Ascending aorta (tissue), 2 donors: ENCODE measurements at regions not wholly inside any gene's neighbourhood (a gene's known extent, or its start where the extent isn't known, plus 50 kb on each side); places are given as distances from the start of the nearest gene placed in this dataset.
"Not testable (repeated sequence)": the region's sequence is repeated elsewhere in the genome, so short reads cannot be mapped to it uniquely, and the experiment has no call there.

Experiments
- DNase-seq, 2 donors: peaks; one replicate each; pipeline ENCODE4 v3.0.0-alpha.2; 2019; ENCODE audit warnings: low spot score in 2 of 2
- H3K27ac ChIP-seq, 2 donors: fragments of 200-600 bp; sonication (generic); one replicate each; pipeline ENCODE4 v1.5.1; 2016 to 2017; ENCODE audit warnings: mild to moderate bottlenecking in 1 of 2
- H3K27me3 ChIP-seq: fragments of 200-600 bp; sonication (generic); one replicate; pipeline ENCODE4 v1.5.1; 2017
- H3K36me3 ChIP-seq, 2 donors: fragments of 200-600 bp; sonication (generic); one replicate each; pipeline ENCODE4 v1.5.1; 2016
- H3K4me1 ChIP-seq, 2 donors: fragments of 200-600 bp; sonication (generic); one replicate each; pipeline ENCODE4 v1.5.1; 2016 to 2017; ENCODE audit warnings: mild to moderate bottlenecking in 1 of 2
- H3K4me3 ChIP-seq, 2 donors: fragments of 200-600 bp; sonication (generic); one replicate each; pipeline ENCODE4 v1.5.1; 2016 to 2017; ENCODE audit warnings: mild to moderate bottlenecking in 1 of 2
- H3K9me3 ChIP-seq, 2 donors: fragments of 200-600 bp; sonication (generic); one replicate each; pipeline ENCODE4 v1.5.1; 2016
- intact Hi-C: fragments of 100-400 bp; cut with DNase I; formaldehyde crosslinking; loops from one replicate; pipeline ENCODE4 v1.15.1; 2023
- TF ChIP-seq, protein P1 (sequence below), 3 experiments: fragments of 200-600 bp in 2 of 3; fragments of 450-650 bp in 1 of 3; sonication (generic) in 2 of 3; IDR thresholded peaks; one replicate each; pipeline ENCODE4 v1.5.1; 2016 to 2019; ENCODE audit warnings: antibody characterized with exemption in 3 of 3, mild to moderate bottlenecking in 1 of 3, moderate library complexity in 1 of 3

DNA sequence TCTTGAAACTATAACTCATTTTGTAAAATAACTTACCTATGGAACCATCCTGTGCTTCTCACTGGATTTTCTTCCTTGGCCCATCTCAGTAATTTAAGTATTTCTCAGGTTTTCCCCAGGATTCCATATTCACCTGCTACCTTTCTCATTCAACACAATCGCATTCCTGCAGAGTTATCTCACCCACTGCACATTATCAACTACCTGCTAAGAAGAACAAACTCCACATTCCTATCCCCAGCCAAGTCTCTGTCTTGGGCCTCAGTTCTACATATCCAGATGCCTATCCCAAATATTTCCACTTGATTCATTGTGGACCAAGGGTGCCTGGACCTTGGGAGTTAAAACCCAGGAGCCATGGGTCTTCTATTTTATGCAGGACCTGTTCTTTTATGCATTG, 60.2 kb upstream of the KCNQ5 start:
- intact Hi-C loops = no loop called here
- no peaks in the 10 kb centered on the region for H3K27me3 ChIP-seq
- no peaks in the 10 kb centered on the region for H3K4me1 ChIP-seq
- no peak overlapping the region for H3K4me3 ChIP-seq
- TF ChIP-seq, protein P1, sequence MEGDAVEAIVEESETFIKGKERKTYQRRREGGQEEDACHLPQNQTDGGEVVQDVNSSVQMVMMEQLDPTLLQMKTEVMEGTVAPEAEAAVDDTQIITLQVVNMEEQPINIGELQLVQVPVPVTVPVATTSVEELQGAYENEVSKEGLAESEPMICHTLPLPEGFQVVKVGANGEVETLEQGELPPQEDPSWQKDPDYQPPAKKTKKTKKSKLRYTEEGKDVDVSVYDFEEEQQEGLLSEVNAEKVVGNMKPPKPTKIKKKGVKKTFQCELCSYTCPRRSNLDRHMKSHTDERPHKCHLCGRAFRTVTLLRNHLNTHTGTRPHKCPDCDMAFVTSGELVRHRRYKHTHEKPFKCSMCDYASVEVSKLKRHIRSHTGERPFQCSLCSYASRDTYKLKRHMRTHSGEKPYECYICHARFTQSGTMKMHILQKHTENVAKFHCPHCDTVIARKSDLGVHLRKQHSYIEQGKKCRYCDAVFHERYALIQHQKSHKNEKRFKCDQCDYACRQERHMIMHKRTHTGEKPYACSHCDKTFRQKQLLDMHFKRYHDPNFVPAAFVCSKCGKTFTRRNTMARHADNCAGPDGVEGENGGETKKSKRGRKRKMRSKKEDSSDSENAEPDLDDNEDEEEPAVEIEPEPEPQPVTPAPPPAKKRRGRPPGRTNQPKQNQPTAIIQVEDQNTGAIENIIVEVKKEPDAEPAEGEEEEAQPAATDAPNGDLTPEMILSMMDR (IDR thresholded peaks at IDR 0.05) = no peak
- H3K27ac ChIP-seq = no peak overlapping the region
- no peaks in the 10 kb centered on the region for H3K36me3 ChIP-seq
- DNase-seq = no peak
- no peaks in the 10 kb centered on the region for H3K9me3 ChIP-seq

DNA sequence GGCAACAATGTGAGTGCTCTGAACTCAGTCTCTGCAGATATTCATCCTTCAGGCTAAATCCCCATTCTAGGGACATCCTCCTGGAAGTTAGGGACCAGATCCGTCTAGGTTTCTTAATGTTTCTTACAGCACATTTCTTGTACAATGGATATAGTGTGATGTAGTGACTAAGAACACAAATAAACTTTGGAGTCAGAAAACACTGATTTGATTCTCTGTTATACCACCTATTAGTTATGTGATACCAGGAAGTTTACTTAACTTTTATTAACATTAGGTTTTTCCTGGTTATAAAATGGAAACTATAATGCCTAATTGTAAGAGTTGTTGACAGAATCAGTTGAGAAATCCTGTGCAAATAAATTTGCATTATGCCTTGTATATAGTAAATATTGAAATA, 57.6 kb upstream of the KCNQ5 start:
- Histone ChIP-seq H3K27me3 (no peaks in the 10 kb centered on the region), H3K4me1 (no peaks in the 10 kb centered on the region), H3K4me3 (no peak overlapping the region), H3K36me3 (no peaks in the 10 kb centered on the region), H3K9me3 (no peaks in the 10 kb centered on the region), H3K27ac (no peak overlapping the region)
- TF ChIP-seq, protein P1 (IDR thresholded peaks at IDR 0.05) = no peak
- DNase-seq = no peak
- intact Hi-C loops = no loop called here

- intact Hi-C loops, H3K4me1 ChIP-seq: not testable (repeated sequence)
Observed at GRCh38 chr6:72571993-72572392, 49.9 kb upstream of the KCNQ5 start.

More at GRCh38 chr6:72571993-72572392, 49.9 kb upstream of the KCNQ5 start:
- H3K36me3 ChIP-seq, H3K9me3 ChIP-seq, H3K27me3 ChIP-seq, H3K4me3 ChIP-seq, DNase-seq, H3K27ac ChIP-seq: not testable (repeated sequence)
